Testis (tissue), 2 donors: ENCODE measurements at regions not wholly inside any gene's neighbourhood (a gene's known extent, or its start where the extent isn't known, plus 50 kb on each side); places are given as distances from the start of the nearest gene placed in this dataset.

Experiments
- CTCF ChIP-seq, 3 experiments: fragments of 450-650 bp in 2 of 3; fragments of 200-600 bp in 1 of 3; sonication (generic) in 1 of 3; IDR thresholded peaks; one replicate each; pipeline ENCODE4 v1.5.1; 2016 to 2019; ENCODE audit warnings: antibody characterized with exemption in 3 of 3, mild to moderate bottlenecking in 2 of 3, moderate library complexity in 1 of 3
- POLR2A ChIP-seq: fragments of 450-650 bp; IDR thresholded peaks from one replicate; pipeline ENCODE4 v1.6.1; 2017; ENCODE audit warnings: antibody characterized with exemption, mild to moderate bottlenecking, moderate library complexity

- no peak for TF ChIP-seq POLR2A
- TF ChIP-seq CTCF (IDR thresholded peaks at IDR 0.05) = no peak
Measured at GRCh38 chr1:82706741-82707140, 906.0 kb downstream of the ADGRL2 start.
